ENCODE measurements at regions not wholly inside any gene's neighbourhood (a gene's known extent, or its start where the extent isn't known, plus 50 kb on each side); places are given as distances from the start of the nearest gene placed in this dataset.

DNA sequence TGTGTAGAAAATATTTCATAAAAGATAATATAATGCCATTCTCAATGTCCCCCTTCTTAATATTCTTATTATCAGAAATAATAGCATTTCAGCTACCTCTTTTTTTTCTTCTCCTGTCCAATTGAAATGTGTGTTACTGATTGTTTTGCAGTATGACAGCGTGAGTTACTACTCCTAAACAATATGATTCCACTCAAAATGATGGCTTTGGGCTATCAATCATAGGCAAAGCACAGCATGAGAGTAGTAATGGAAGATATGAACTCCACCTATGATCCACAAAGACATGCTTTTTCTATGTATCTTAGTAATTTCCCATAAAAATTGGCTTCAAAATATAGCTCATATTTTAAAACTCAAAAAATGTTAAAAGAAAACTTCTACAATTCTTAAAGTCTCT, 867.3 kb upstream of the NUDT12 start:
- H3K27ac ChIP-seq = no peak overlapping the region
- H3K27me3 ChIP-seq = no peaks in the 10 kb centered on the region
- no peaks in the 10 kb centered on the region for H3K36me3 ChIP-seq
- DNase-seq (no peak), ATAC-seq (ENCODE audit: low FRiP score in 2 of 2) (no peak)
- no peaks in the 10 kb centered on the region for H3K4me1 ChIP-seq
- no peak for TF ChIP-seq POLR2AphosphoS5 (IDR thresholded peaks at IDR 0.05)
- TF ChIP-seq EP300 (IDR thresholded peaks at IDR 0.05) = no peak
- no peak for TF ChIP-seq POLR2A (IDR thresholded peaks at IDR 0.05)
- TF ChIP-seq CTCF (IDR thresholded peaks at IDR 0.05) = no peak
- WGBS, 2 donors = 76 to 82% methylated on average over 1 of the region's 1 CpG
- no peak overlapping the region for H3K4me3 ChIP-seq
- no peaks in the 10 kb centered on the region for H3K9me3 ChIP-seq

GRCh38 chr5:104421431-104421830, 858.8 kb upstream of the NUDT12 start:
- Histone ChIP-seq H3K4me3 (no peak overlapping the region), H3K9me3 (no peaks in the 10 kb centered on the region), H3K27ac (no peak overlapping the region), H3K4me1 (no peaks in the 10 kb centered on the region), H3K36me3 (no peaks in the 10 kb centered on the region), H3K27me3 (no peaks in the 10 kb centered on the region)
- no peak for ATAC-seq (ENCODE audit: low FRiP score in 2 of 2)
- DNase-seq = no peak
- TF ChIP-seq CTCF (IDR thresholded peaks at IDR 0.05) (no peak), POLR2AphosphoS5 (IDR thresholded peaks at IDR 0.05) (no peak), EP300 (IDR thresholded peaks at IDR 0.05) (no peak), POLR2A (IDR thresholded peaks at IDR 0.05) (no peak)
- 86 to 94% methylated on average over 4 of the region's 4 CpGs for WGBS, 2 donors

- TF ChIP-seq POLR2AphosphoS5 (IDR thresholded peaks at IDR 0.05) (no peak), POLR2A (IDR thresholded peaks at IDR 0.05) (no peak), CTCF (IDR thresholded peaks at IDR 0.05) (no peak), EP300 (IDR thresholded peaks at IDR 0.05) (no peak)
- WGBS, 2 donors = 91 to 96% methylated on average over 1 of the region's 1 CpG
Measured at GRCh38 chr5:104418056-104418455, 855.5 kb upstream of the NUDT12 start.

DNA sequence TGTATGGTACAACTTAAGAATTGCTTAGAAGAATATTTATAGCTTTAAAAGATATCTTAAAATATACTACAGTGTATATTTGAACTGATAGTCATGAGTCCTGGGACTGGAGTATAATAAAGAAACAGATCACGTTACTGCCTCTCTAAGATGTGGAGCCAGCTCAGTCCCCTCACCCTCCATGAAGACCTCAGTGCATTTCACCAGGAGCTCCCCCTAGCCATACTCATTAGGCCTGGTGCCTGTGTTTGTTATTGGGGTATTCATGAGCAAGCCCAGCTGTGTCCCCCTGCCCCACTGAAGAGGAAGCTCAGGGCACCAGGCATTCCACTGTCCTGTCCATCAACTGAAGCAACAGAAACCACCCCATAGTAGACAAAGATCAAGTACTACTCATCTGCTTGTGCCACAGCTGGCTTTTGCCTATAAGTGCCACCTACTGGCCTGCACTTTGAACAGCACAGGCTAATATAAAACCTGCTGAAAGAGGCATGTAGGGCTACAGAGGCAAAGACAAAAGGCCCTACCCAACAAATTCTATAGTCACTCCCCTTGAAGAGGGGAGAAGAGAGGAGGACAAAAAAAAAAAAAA, 850.2 kb upstream of the NUDT12 start:
- no peak overlapping the region for H3K4me3 ChIP-seq
- no peaks in the 10 kb centered on the region for H3K4me1 ChIP-seq
- no peaks in the 10 kb centered on the region for H3K9me3 ChIP-seq
- ATAC-seq (ENCODE audit: low FRiP score in 2 of 2) = no peak
- H3K27ac ChIP-seq = no peak overlapping the region
- TF ChIP-seq CTCF (IDR thresholded peaks at IDR 0.05) = peak in 1 of 6 experiments; percentile 8
- no peak for TF ChIP-seq POLR2AphosphoS5 (IDR thresholded peaks at IDR 0.05)
- H3K27me3 ChIP-seq = no peaks in the 10 kb centered on the region
- WGBS, 2 donors = 79 to 95% methylated on average over 1 of the region's 1 CpG
- no peak for DNase-seq
- H3K36me3 ChIP-seq = no peaks in the 10 kb centered on the region

More at GRCh38 chr5:104418056-104418455, 855.5 kb upstream of the NUDT12 start:
- H3K4me1 ChIP-seq = no peaks in the 10 kb centered on the region
- DNase-seq (no peak), ATAC-seq (ENCODE audit: low FRiP score in 2 of 2) (no peak)
- H3K36me3 ChIP-seq = no peaks in the 10 kb centered on the region
- H3K4me3 ChIP-seq = no peak overlapping the region
- H3K9me3 ChIP-seq = no peaks in the 10 kb centered on the region
- no peaks in the 10 kb centered on the region for H3K27me3 ChIP-seq
- no peak overlapping the region for H3K27ac ChIP-seq

GRCh38 chr5:104400941-104401340, 838.4 kb upstream of the NUDT12 start:
- Histone ChIP-seq H3K4me1 (no peaks in the 10 kb centered on the region), H3K36me3 (no peaks in the 10 kb centered on the region), H3K9me3 (peaks cover 0 to 3% (median 0%) of the 10 kb centered on the region in 4 donors), H3K4me3 (no peak overlapping the region), H3K27ac (no peak overlapping the region), H3K27me3 (no peaks in the 10 kb centered on the region)
- no peak for DNase-seq
- 91 to 99% methylated on average over 3 of the region's 3 CpGs for WGBS, 2 donors
- ATAC-seq (ENCODE audit: low FRiP score in 2 of 2) = no peak
- no peak for TF ChIP-seq POLR2AphosphoS5 (IDR thresholded peaks at IDR 0.05)
- TF ChIP-seq CTCF (IDR thresholded peaks at IDR 0.05) = no peak
- TF ChIP-seq EP300 (IDR thresholded peaks at IDR 0.05) = no peak
- no peak for TF ChIP-seq POLR2A (IDR thresholded peaks at IDR 0.05)
